Fibroblast of skin of scalp (primary cell): ENCODE measurements at regions not wholly inside any gene's neighbourhood (a gene's known extent, or its start where the extent isn't known, plus 50 kb on each side); places are given as distances from the start of the nearest gene placed in this dataset.

Experiments
- DNase-seq: peaks from one replicate; pipeline ENCODE4 v3.0.0-alpha.2; 2013

- DNase-seq, result peak; percentile 12
These were observed 78.9 kb upstream of the CCDC68 start for GRCh38 chr18:55038162-55038561.

GRCh38 chr18:55034742-55035141, 75.5 kb upstream of the CCDC68 start:
- DNase-seq, result no peak

- DNase-seq, result no peak
These were observed 72.7 kb upstream of the CCDC68 start for GRCh38 chr18:55031979-55032378.

- no peak for DNase-seq
These were observed 72.3 kb upstream of the CCDC68 start for GRCh38 chr18:55031576-55031975.

GRCh38 chr18:55031164-55031563, 71.9 kb upstream of the CCDC68 start:
- no peak for DNase-seq

- DNase-seq, result no peak
These were observed 65.3 kb upstream of the CCDC68 start for GRCh38 chr18:55024564-55024963.

GRCh38 chr18:55018602-55019001, 59.3 kb upstream of the CCDC68 start:
- DNase-seq, result peak; percentile 78

GRCh38 chr18:55014095-55014494, 54.8 kb upstream of the CCDC68 start:
- DNase-seq, result no peak

- no peak for DNase-seq
These were observed 54.4 kb upstream of the CCDC68 start for GRCh38 chr18:55013685-55014084.

GRCh38 chr18:55013086-55013485, 53.8 kb upstream of the CCDC68 start:
- no peak for DNase-seq

- DNase-seq, result peak; percentile 45
These were observed 52.7 kb upstream of the CCDC68 start for GRCh38 chr18:55012008-55012407.
